NCI-H2081 (cell line): ENCODE measurements at regions not wholly inside any gene's neighbourhood (a gene's known extent, or its start where the extent isn't known, plus 50 kb on each side); places are given as distances from the start of the nearest gene placed in this dataset.
A peak's percentile ranks its signal among the peaks of the same experiment; 100 is the strongest.

ENCODE experiments used
- DNase-seq, 2 experiments: peaks; one replicate each; lab custom pipeline; 2025; lab: John Stamatoyannopoulos, UW

DNA sequence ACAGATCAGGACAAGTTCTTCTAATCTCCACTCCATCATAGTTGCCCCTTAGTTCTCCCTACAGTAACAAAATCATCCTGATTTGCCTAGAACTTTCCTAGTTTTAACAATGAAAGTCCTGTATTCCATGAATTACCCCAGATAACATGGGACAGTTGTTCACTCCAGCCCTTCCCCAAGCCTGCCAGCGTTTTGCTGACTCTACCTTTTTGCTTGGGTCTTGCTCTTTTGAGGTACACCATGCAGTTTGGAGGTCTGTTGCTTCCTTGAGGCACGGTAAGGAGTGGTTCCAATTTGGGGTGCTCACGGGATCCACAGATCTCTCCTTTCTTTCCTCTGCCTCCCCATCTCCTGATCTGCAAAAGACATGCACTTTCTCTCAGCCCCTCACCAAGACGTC is 61.6 kb upstream of the DYRK2 start:
- no peak for DNase-seq

DNA sequence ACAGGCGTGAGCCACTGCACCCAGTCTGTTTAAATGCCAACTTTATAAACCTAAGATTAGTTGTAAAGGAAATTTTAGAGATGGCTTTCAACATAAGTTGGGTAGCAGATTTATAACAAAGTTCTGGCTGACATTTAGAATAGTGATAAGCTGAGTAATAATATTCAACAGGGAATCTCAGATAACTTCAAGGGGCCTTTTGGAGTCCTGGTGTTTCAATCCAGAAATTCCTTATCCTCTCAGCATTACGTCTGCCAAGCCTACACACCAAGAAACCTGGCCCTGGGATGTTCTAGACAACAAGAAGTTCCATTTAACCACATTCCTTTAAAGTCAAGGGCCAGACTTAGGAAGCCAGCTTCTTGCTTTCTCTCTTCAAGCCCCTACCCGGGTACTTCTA is 59.5 kb upstream of the DYRK2 start:
- DNase-seq: no peak

DNA sequence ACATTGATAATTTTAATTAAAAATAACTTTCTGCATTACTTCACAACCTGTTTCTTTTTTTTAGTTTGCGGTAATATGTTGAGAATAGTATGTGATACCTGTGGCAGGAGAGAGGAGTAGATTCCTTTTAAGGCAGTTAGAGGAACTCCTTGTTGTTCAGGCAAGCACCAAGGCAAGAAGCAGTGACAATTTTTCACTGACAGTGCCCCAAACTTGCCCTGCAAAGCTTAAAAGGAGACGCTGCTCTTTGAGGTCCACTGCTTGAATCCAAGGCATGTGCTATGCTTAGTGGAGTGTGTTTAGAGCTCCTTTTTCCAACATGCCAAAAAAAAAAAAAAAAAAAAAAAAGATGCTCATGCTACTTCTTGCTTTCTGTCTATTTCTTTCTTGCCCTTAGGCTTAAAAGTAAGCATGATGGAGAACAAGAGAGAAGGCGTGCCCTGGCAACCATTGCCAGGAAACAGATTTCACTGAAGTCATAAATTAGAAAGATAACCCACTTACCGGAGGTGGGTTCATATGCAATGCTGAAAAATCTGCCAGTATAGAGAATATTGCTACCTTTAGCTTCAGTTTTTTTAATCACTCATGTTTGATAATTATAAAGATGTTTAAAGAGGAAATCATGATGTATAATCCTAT is 58.3 kb upstream of the DYRK2 start:
- DNase-seq: no peak

DNA sequence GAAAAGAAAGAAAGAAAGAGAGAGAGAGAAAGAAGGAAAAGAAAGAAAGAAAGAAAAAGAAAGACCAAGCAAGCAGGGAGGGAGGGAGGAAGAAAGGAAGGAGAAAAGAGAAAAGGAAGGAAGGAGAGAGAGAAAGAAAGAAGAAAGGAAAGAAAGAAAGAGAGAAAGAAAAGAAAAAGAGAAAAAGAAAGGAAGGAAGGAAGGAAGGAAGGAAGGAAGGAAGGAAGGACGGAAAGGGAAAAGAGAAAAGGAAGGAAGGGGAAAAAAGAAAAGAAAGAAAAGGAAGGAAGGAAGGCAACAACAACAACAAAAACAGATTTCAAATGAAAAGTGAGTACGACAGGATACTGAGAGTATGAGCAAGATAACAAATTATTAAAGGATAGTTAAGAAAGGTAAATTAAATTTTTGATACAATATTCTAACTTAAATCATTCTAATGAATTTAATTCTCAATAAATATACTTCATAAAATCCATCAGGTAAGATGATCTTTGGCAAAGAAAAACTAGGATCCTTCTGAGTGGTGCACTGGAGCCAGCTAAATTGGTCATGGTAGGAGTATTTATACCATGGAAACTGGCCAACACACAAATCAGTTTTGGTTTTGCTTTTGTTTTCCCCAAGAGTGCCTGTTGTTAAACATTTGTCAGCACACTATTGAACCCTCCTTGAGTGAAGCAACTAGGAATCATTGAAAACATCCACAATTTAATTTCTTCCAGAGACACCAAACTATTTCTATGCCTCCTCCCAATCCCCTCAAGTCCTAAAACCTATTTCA is 56.1 kb upstream of the DYRK2 start:
- peak in 1 of 2 experiments; percentile 39 for DNase-seq

DNA sequence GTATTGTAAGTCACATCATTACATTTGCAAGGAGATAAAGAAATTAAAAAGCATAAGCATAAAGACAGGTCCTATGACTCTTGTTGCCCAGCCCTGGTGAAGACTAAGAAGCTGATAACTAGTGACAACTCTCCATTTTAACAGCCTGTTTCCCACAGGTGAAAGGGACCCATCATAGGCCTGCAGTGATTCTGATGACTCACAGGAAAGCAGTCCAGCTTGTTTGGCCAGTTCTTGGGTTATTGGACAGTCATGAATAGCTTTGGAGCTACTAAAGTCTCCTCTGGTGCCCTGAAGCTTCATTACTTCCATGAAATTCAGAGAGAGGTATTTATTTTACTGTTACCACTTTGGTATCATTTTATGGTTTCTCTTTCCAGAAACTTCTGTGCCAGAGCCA is 55.5 kb upstream of the DYRK2 start:
- DNase-seq: no peak

DNA sequence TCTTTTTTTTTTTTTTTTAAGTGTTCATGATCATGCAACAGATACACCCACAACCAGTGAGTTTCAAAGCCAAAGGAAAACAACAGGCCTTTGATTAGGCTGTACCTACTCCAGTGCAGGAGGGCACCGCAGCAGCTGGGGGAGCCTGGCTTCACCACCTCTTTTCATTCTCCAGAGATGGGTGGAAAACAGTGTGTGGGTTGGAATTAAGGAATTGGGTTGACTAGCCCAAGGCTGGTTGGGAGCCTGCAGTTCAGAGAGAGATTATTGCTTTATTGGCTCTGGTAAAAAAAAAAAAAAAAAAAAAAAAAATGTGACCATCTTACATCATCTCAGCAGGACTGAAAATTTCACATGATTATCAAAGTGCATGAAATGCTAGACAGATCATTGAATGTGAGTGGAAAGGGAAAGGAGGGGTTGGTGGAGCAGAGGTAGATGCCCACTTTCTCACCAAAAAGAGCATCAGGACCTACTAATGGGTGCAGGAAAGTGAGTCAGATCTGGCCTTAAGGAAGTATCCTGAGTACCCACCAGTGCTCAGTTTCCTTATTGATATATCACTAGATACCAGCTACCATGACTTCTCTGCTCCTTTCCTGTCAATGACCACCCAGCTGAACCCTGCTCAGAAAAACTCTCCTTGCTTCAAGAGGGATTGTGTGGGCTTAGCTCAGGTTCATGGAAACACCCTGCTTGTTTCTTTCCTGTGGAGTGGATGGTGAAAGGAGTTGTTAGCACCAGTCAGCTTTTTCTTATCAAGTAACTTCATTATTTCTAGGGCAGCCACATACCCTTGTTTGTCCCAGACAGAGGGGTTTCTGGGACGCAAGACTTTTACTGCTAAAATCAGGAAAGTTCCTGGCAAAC is 54.8 kb upstream of the DYRK2 start:
- no peak for DNase-seq

DNA sequence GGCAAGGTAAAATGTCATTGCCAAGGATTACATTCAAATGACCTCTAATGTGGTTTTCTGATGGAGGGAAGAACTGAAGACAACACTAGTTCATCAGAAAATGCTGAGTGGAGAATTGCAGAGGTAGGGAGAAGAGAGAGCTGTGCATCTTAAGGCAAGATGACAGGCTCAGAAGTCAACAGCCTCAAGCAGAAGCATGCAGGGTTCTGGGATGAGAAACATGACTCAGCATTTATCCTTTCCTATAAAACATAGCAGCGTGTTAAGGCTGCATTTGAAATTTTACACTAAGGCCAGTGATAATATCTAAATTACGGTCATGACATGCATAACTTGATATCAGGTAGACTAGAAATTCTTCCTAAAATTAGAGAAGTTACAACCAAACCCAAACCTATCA is 53.7 kb upstream of the DYRK2 start:
- no peak for DNase-seq

DNA sequence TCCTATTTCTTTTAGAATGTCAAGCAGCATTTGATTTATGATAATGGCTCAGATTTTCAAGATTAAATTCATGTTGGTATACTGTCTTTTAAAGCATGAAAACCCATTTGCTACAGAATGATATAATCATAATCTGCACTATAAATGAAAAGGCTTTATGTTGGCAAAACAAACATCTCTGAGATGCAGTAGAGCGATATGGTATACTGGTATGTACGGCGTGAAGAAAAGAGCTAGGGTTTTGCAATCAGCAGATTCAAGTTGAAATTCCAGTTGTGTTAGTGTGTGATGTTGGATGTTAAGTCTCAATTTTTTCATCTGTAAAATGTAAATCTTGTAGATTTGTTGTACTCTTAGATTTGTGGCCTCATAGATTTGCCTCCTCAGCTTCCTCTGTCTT is 53.2 kb upstream of the DYRK2 start:
- no peak for DNase-seq

DNA sequence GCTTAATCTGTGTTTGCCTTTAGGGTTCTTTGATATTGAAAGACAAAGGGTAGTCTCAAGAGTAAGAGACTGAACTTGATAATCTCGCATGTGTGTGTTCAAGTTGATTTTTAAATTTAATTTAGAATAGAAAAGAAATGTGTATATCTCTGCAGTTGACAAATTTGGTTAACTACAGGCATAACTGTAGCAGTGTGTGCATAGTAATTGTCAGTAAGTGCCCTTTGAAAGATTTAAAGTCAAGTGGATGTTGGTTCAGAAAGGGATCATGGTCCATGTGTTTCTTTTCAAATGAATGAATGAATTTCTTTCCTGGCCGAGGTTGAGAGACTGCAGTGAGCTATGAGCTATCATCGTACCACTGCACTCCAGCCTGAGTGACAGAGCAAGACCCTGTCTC is 49.9 kb upstream of the DYRK2 start:
- DNase-seq: no peak
